BJ (cell line): ENCODE measurements at regions not wholly inside any gene's neighbourhood (a gene's known extent, or its start where the extent isn't known, plus 50 kb on each side); places are given as distances from the start of the nearest gene placed in this dataset.

Experiments
- CTCF ChIA-PET: fragments of 350-600 bp; formaldehyde crosslinking; extraction: SDS; loops from one replicate; lab custom pipeline; 2021; ENCODE audit warnings: antibody characterized with exemption, inconsistent platforms; lab: Yijun Ruan, JAX
- POLR2A ChIA-PET: fragments of 300-600 bp; sonication (Branson Sonifier 250); formaldehyde crosslinking; extraction: SDS; loops from one replicate; lab custom pipeline; 2021; ENCODE audit warnings: antibody characterized with exemption; lab: Charles Lee
- DNase-seq: peaks from one replicate; pipeline ENCODE4 v3.0.0-alpha.2; 2011; ENCODE audit warnings: low read depth
- H3K27me3 ChIP-seq: 2 replicates; pipeline ENCODE4 v1.6.0; 2011; ENCODE audit warnings: low read length; ENCODE audit not compliant: control insufficient read depth, insufficient read depth
- H3K36me3 ChIP-seq: 2 replicates; pipeline ENCODE4 v1.5.1; 2011; ENCODE audit warnings: low read length; ENCODE audit not compliant: control insufficient read depth, insufficient read depth
- H3K4me3 ChIP-seq: 2 replicates; pipeline ENCODE4 v1.5.1; 2011; ENCODE audit warnings: low read depth, mild to moderate bottlenecking, control low read depth, low read length
- TF ChIP-seq, protein P1 (sequence below): IDR thresholded peaks from 2 replicates; pipeline ENCODE4 v1.5.1; 2011; ENCODE audit warnings: low read depth, mild to moderate bottlenecking, control low read depth, inconsistent platforms, low read length, moderate library complexity; ENCODE audit not compliant: insufficient read depth

- TF ChIP-seq, protein P1, sequence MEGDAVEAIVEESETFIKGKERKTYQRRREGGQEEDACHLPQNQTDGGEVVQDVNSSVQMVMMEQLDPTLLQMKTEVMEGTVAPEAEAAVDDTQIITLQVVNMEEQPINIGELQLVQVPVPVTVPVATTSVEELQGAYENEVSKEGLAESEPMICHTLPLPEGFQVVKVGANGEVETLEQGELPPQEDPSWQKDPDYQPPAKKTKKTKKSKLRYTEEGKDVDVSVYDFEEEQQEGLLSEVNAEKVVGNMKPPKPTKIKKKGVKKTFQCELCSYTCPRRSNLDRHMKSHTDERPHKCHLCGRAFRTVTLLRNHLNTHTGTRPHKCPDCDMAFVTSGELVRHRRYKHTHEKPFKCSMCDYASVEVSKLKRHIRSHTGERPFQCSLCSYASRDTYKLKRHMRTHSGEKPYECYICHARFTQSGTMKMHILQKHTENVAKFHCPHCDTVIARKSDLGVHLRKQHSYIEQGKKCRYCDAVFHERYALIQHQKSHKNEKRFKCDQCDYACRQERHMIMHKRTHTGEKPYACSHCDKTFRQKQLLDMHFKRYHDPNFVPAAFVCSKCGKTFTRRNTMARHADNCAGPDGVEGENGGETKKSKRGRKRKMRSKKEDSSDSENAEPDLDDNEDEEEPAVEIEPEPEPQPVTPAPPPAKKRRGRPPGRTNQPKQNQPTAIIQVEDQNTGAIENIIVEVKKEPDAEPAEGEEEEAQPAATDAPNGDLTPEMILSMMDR: no peak
- POLR2A ChIA-PET: no interaction called here
- H3K27me3 ChIP-seq: no peaks in the 10 kb centered on the region
These were observed 431.1 kb upstream of the CDH19 start for GRCh38 chr18:67035026-67035425.

DNA sequence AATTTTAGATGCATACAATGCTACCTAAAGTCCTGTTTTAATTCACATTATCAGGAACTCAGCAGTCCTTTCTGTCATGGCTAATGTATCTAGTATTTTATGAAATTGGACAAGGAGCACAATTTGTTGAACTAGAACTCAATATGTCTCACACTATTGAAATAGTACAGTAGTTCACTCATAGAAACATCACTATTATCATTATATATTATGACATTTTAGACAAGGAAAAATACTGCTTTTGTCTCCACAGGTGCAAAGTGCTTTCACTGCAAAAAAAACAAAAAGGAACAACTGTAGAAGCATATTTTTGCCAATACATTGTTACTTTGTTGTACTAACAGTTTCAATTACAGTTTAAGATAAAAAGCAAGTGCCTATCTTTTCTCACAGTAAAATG is 419.2 kb upstream of the CDH19 start:
- ChIA-PET POLR2A (no interaction called here), CTCF (no interaction called here)
- no peak for DNase-seq
- no peaks in the 10 kb centered on the region for H3K27me3 ChIP-seq
- H3K4me3 ChIP-seq: no peak overlapping the region
- H3K36me3 ChIP-seq: no peaks in the 10 kb centered on the region
- TF ChIP-seq, protein P1: no peak

More at GRCh38 chr18:67035026-67035425, 431.1 kb upstream of the CDH19 start:
- no peak for DNase-seq
- no peaks in the 10 kb centered on the region for H3K36me3 ChIP-seq
- H3K4me3 ChIP-seq: no peak overlapping the region
- CTCF ChIA-PET: no interaction called here

DNA sequence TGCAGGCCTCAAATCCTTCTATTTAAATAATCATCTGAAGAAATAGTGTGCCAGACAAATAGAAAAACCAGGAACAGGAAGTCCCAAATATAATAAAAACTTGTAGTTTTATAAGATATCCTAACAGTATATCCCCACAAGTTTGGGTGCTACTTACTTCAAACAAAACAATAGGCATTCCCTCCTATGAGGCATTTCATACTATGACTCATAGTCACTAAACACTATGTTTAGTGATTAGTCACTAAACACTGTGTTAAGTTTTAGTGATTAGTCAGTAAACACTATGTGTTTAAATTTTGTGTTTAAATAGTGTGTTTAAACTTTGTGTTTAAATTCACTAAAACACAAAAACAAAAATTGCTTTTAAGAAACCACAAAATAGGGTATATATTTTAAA is 407.0 kb upstream of the CDH19 start:
- ChIA-PET POLR2A (no interaction called here), CTCF (no interaction called here)
- H3K27me3 ChIP-seq: no peaks in the 10 kb centered on the region
- TF ChIP-seq, protein P1: no peak
- no peak overlapping the region for H3K4me3 ChIP-seq
- DNase-seq: no peak
- H3K36me3 ChIP-seq: no peaks in the 10 kb centered on the region

GRCh38 chr18:67007999-67008398 is 404.1 kb upstream of the CDH19 start:
- Histone ChIP-seq H3K4me3 (no peak overlapping the region), H3K36me3 (no peaks in the 10 kb centered on the region), H3K27me3 (no peaks in the 10 kb centered on the region)
- no peak for DNase-seq
- TF ChIP-seq, protein P1: no peak
- ChIA-PET POLR2A (no interaction called here), CTCF (interaction anchor here (1.4 kb wide), 1 partner anchor 10 kb away, joined by 5 read pairs; no protein-coding TSS in a partner anchor)

GRCh38 chr18:67007085-67007484 is 403.2 kb upstream of the CDH19 start:
- CTCF ChIA-PET: no interaction called here
- TF ChIP-seq, protein P1: no peak
- POLR2A ChIA-PET: no interaction called here
- Histone ChIP-seq H3K36me3 (no peaks in the 10 kb centered on the region), H3K27me3 (no peaks in the 10 kb centered on the region), H3K4me3 (no peak overlapping the region)
- DNase-seq: no peak
